IMR-90 (cell line): ENCODE measurements at regions not wholly inside any gene's neighbourhood (a gene's known extent, or its start where the extent isn't known, plus 50 kb on each side); places are given as distances from the start of the nearest gene placed in this dataset.

Experiments
- ATAC-seq: fragments of 200-7000 bp; cut with Tn5 transposase; 2 replicates; pipeline ENCODE4 v1.9.1; 2020; ENCODE audit warnings: low read depth, mild to moderate bottlenecking, moderate library complexity
- BruUV-seq: library from RNA; stranded (reverse); fragments of 400-500 nt; replicated peaks from 2 replicates; lab custom pipeline; 2021; lab: Mats Ljungman, UMichigan
- CTCF ChIA-PET: fragments of 300-600 bp; formaldehyde crosslinking; extraction: SDS; loops from one replicate; lab custom pipeline; 2021; ENCODE audit warnings: antibody characterized with exemption; lab: Yijun Ruan, JAX
- POLR2A ChIA-PET: fragments of 300-600 bp; sonication (Branson Sonifier 250); formaldehyde crosslinking; loops from one replicate; lab custom pipeline; 2022; ENCODE audit warnings: antibody characterized with exemption; ENCODE audit not compliant: unreplicated experiment; lab: Charles Lee
- DNase-seq: peaks from one replicate; pipeline ENCODE4 v3.0.0; 2013
- H2AFZ ChIP-seq: replicated peaks from 2 replicates; pipeline ENCODE3; 2013; ENCODE audit warnings: low read length, mild to moderate bottlenecking; ENCODE audit not compliant: poor library complexity
- H2AK5ac ChIP-seq: 2 replicates; pipeline ENCODE4 v1.6.1; 2013; ENCODE audit warnings: low read depth, low read length, inconsistent platforms
- H2AK9ac ChIP-seq: replicated peaks from 2 replicates; pipeline ENCODE3; 2013; ENCODE audit warnings: mild to moderate bottlenecking, low read depth, low read length, moderate library complexity; ENCODE audit not compliant: poor library complexity
- H2BK120ac ChIP-seq: 2 replicates; pipeline ENCODE4 v1.6.1; 2013; ENCODE audit warnings: low read depth, low read length, inconsistent platforms
- H2BK15ac ChIP-seq: 3 replicates; pipeline ENCODE4 v1.6.1; 2013; ENCODE audit warnings: low read depth, low read length, inconsistent platforms
- H2BK20ac ChIP-seq: 2 replicates; pipeline ENCODE4 v1.6.1; 2013; ENCODE audit warnings: low read depth, mild to moderate bottlenecking, inconsistent platforms, low read length, moderate library complexity
- H2BK5ac ChIP-seq: 2 replicates; pipeline ENCODE4 v1.6.1; 2013; ENCODE audit warnings: mild to moderate bottlenecking, low read depth, low read length, inconsistent platforms; ENCODE audit not compliant: poor library complexity, severe bottlenecking
- H3K14ac ChIP-seq: replicated peaks from 2 replicates; pipeline ENCODE4 v1.6.1; 2013; ENCODE audit warnings: low read depth, low read length, inconsistent platforms
- H3K18ac ChIP-seq: 2 replicates; pipeline ENCODE4 v1.6.1; 2013; ENCODE audit warnings: low read depth, low read length, control low read depth
- H3K23ac ChIP-seq: 2 replicates; pipeline ENCODE4 v1.6.1; 2013; ENCODE audit warnings: low read depth, low read length, inconsistent platforms
- H3K27ac ChIP-seq: 2 replicates; pipeline ENCODE4 v1.5.1; 2013; ENCODE audit warnings: mild to moderate bottlenecking, control low read depth, low read length; ENCODE audit not compliant: insufficient read depth
- H3K27me3 ChIP-seq: 2 replicates; pipeline ENCODE4 v1.6.1; 2013; ENCODE audit warnings: low read length; ENCODE audit not compliant: control insufficient read depth, insufficient read depth
- H3K36me3 ChIP-seq: 2 replicates; pipeline ENCODE4 v1.6.1; 2013; ENCODE audit warnings: low read length, mixed read lengths; ENCODE audit not compliant: control insufficient read depth, insufficient read depth
- H3K4ac ChIP-seq: 2 replicates; pipeline ENCODE4 v1.6.1; 2013; ENCODE audit warnings: low read depth, low read length, inconsistent platforms
- H3K4me1 ChIP-seq: 2 replicates; pipeline ENCODE4 v1.6.1; 2013; ENCODE audit warnings: low read length, mixed read lengths; ENCODE audit not compliant: control insufficient read depth, insufficient read depth
- H3K4me2 ChIP-seq: 2 replicates; pipeline ENCODE4 v1.6.1; 2013; ENCODE audit warnings: low read depth, mild to moderate bottlenecking, control low read depth, low read length, moderate library complexity
- H3K4me3 ChIP-seq: 2 replicates; pipeline ENCODE4 v1.5.1; 2013; ENCODE audit warnings: low read depth, mild to moderate bottlenecking, control low read depth, low read length, moderate library complexity; ENCODE audit not compliant: insufficient read depth
- H3K56ac ChIP-seq: 2 replicates; pipeline ENCODE4 v1.6.1; 2013; ENCODE audit warnings: low read length, inconsistent platforms; ENCODE audit not compliant: insufficient read depth; ENCODE audit errors: extremely low read depth
- H3K79me1 ChIP-seq, 2 experiments: 2 replicates each; pipeline ENCODE4 v1.6.1; 2013; ENCODE audit warnings: low read length in 2 of 2, inconsistent platforms in 1 of 2, low read depth in 1 of 2
- H3K9ac ChIP-seq: 2 replicates; pipeline ENCODE4 v1.6.1; 2013; ENCODE audit warnings: low read depth, low read length, control low read depth
- H3K9me1 ChIP-seq: 2 replicates; pipeline ENCODE4 v1.6.1; 2013; ENCODE audit warnings: low read length, inconsistent platforms; ENCODE audit not compliant: insufficient read depth
- H3K9me3 ChIP-seq: 2 replicates; pipeline ENCODE4 v1.6.1; 2013; ENCODE audit warnings: low read length; ENCODE audit not compliant: control insufficient read depth, insufficient read depth
- H4K20me1 ChIP-seq: 2 replicates; pipeline ENCODE4 v1.6.1; 2013; ENCODE audit warnings: low read length, inconsistent platforms; ENCODE audit not compliant: insufficient read depth
- H4K5ac ChIP-seq: 2 replicates; pipeline ENCODE4 v1.6.1; 2013; ENCODE audit warnings: mild to moderate bottlenecking, low read depth, low read length, control low read depth
- H4K8ac ChIP-seq, 2 experiments: 2 replicates each; pipeline ENCODE4 v1.6.1; 2013; ENCODE audit warnings: low read depth in 2 of 2, low read length in 2 of 2, control low read depth in 1 of 2, inconsistent platforms in 1 of 2
- H4K91ac ChIP-seq: 2 replicates; pipeline ENCODE4 v1.6.1; 2013; ENCODE audit warnings: low read depth, low read length, inconsistent platforms; ENCODE audit not compliant: insufficient read depth
- BHLHE40 ChIP-seq: fragments of 150-350 bp; IDR thresholded peaks from 2 replicates; pipeline ENCODE4 v1.6.1; 2016; ENCODE audit warnings: mild to moderate bottlenecking, low read depth, low read length
- CEBPB ChIP-seq: IDR thresholded peaks from 2 replicates; pipeline ENCODE4 v1.6.1; 2012; ENCODE audit warnings: low read depth, low read length, improper control_type of control experiment
- CHD1 ChIP-seq: IDR thresholded peaks from 2 replicates; pipeline ENCODE4 v1.6.1; 2012; ENCODE audit warnings: low read depth, low read length, improper control_type of control experiment
- FOS ChIP-seq: fragments of 150-350 bp; IDR thresholded peaks from 2 replicates; pipeline ENCODE4 v1.6.1; 2016; ENCODE audit warnings: low read depth, low read length
- MAFK ChIP-seq: IDR thresholded peaks from 2 replicates; pipeline ENCODE4 v1.6.1; 2012; ENCODE audit warnings: low read depth, low read length, improper control_type of control experiment
- MAZ ChIP-seq: IDR thresholded peaks from 2 replicates; pipeline ENCODE4 v1.6.1; 2012; ENCODE audit warnings: low read depth, mild to moderate bottlenecking, low read length, improper control_type of control experiment, moderate library complexity, borderline replicate concordance
- MXI1 ChIP-seq: IDR thresholded peaks from 2 replicates; pipeline ENCODE4 v1.6.1; 2012; ENCODE audit warnings: low read depth, mild to moderate bottlenecking, low read length, moderate library complexity, borderline replicate concordance
- NFE2L2 ChIP-seq: fragments of 150-350 bp; IDR thresholded peaks from 2 replicates; pipeline ENCODE4 v1.6.1; 2016; ENCODE audit warnings: low read depth, mild to moderate bottlenecking, low read length
- POLR2A ChIP-seq: IDR thresholded peaks from 2 replicates; pipeline ENCODE4 v1.6.1; 2012; ENCODE audit warnings: mild to moderate bottlenecking, low read depth, low read length
- RAD21 ChIP-seq: IDR thresholded peaks from 2 replicates; pipeline ENCODE4 v1.6.1; 2012; ENCODE audit warnings: low read length, improper control_type of control experiment
- RCOR1 ChIP-seq: IDR thresholded peaks from 2 replicates; pipeline ENCODE4 v1.6.1; 2012; ENCODE audit warnings: mild to moderate bottlenecking, low read length, improper control_type of control experiment; ENCODE audit not compliant: insufficient replicate concordance
- RFX5 ChIP-seq: IDR thresholded peaks from 2 replicates; pipeline ENCODE4 v1.8.0; 2012; ENCODE audit warnings: low read depth, mild to moderate bottlenecking, low read length, moderate library complexity
- SMC3 ChIP-seq: fragments of 150-350 bp; IDR thresholded peaks from 2 replicates; pipeline ENCODE4 v1.6.1; 2016; ENCODE audit warnings: low read depth, mild to moderate bottlenecking, antibody characterized with exemption, low read length, moderate library complexity
- WGBS, 2 experiments: methylation state at CpG; one replicate each; pipeline versions ENCODE4 v1.1.5 to v1.1.7; 2013; ENCODE audit warnings: missing lambda C conversion rate in 2 of 2; ENCODE audit not compliant: insufficient read length in 1 of 2; ENCODE audit errors: extremely low coverage in 2 of 2; 5-methylcytosine and 5-hydroxymethylcytosine counted together
- dilution Hi-C: fragments of 300-500 bp; cut with HindIII; formaldehyde crosslinking; loops from one replicate; pipeline ENCODE4 v1.14.3; 2018; ENCODE audit warnings: low sequenced_read_pairs; ENCODE audit not compliant: unreplicated experiment
- in situ Hi-C: fragments of 300-500 bp; cut with MboI; formaldehyde crosslinking; loops from 3 replicates; pipeline ENCODE4 v1.14.3; 2019; ENCODE audit warnings: low sequenced_read_pairs, inconsistent platforms, mixed read lengths
- intact Hi-C: fragments of 100-400 bp; cut with micrococcal nuclease; formaldehyde crosslinking; loops from 2 replicates; pipeline ENCODE4 v1.10.0; 2022
- TF ChIP-seq, protein P1 (sequence below): conservative IDR thresholded peaks from 2 replicates; pipeline ENCODE4 v1.5.1; 2012; ENCODE audit warnings: mild to moderate bottlenecking, low read depth, low read length, improper control_type of control experiment
- TF ChIP-seq, protein P2 (sequence below): fragments of 150-350 bp; IDR thresholded peaks from 2 replicates; pipeline ENCODE4 v1.6.1; 2016; ENCODE audit warnings: low read depth, mild to moderate bottlenecking, low read length, moderate library complexity, borderline replicate concordance
- TF ChIP-seq, protein P3 (sequence below): fragments of 150-350 bp; IDR thresholded peaks from 2 replicates; pipeline ENCODE4 v1.6.1; 2017; ENCODE audit warnings: mild to moderate bottlenecking, antibody characterized with exemption, low read length, low read depth

DNA sequence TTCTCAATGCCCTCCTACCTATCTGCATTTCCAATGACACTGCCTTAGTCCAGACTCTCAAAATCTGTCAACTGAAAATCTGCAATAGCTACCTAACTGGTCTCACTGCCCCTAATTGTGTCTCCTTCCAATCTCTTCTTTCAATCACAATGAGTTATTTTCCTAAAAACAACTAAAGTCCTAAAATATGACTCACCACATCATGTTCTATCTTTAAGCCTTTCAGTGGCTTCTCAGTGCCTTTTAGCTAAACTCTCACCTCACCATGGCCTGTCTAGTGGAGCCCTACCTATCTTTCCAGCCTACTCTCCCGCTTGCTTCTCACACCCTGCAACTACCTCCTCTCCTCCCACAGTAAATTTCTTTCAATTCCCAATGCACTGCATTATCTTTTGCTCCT is 220.9 kb upstream of the PKDCC start:
- CTCF ChIA-PET = no interaction called here

More for the DNA sequence above, 220.9 kb upstream of the PKDCC start:
- Histone ChIP-seq H2BK15ac (no peak overlapping the region), H3K23ac (no peak overlapping the region), H3K4ac (no peak overlapping the region), H3K4me3 (no peak overlapping the region), H3K36me3 (no peaks in the 10 kb centered on the region), H3K79me1 (no peaks in the 10 kb centered on the region), H2AK5ac (no peak overlapping the region), H3K9me1 (no peaks in the 10 kb centered on the region), H3K9me3 (no peaks in the 10 kb centered on the region), H2BK5ac (no peak overlapping the region), H3K27ac (no peak overlapping the region), H2BK20ac (no peak overlapping the region), H4K91ac (no peak overlapping the region), H4K8ac (no peak overlapping the region), H4K5ac (no peak overlapping the region), H3K9ac (no peak overlapping the region), H4K20me1 (no peaks in the 10 kb centered on the region), H2BK120ac (no peak overlapping the region), H3K27me3 (peaks cover 10% of the 10 kb centered on the region), H3K56ac (no peak overlapping the region), H3K4me2 (no peak overlapping the region), H3K4me1 (no peaks in the 10 kb centered on the region), H2AFZ (no peak overlapping the region), H2AK9ac (no peak overlapping the region), H3K18ac (no peak overlapping the region), H3K14ac (no peak overlapping the region)
- POLR2A ChIA-PET = no interaction called here
- in situ Hi-C loops = no loop called here
- dilution Hi-C loops = no loop called here
- TF ChIP-seq, protein P1, sequence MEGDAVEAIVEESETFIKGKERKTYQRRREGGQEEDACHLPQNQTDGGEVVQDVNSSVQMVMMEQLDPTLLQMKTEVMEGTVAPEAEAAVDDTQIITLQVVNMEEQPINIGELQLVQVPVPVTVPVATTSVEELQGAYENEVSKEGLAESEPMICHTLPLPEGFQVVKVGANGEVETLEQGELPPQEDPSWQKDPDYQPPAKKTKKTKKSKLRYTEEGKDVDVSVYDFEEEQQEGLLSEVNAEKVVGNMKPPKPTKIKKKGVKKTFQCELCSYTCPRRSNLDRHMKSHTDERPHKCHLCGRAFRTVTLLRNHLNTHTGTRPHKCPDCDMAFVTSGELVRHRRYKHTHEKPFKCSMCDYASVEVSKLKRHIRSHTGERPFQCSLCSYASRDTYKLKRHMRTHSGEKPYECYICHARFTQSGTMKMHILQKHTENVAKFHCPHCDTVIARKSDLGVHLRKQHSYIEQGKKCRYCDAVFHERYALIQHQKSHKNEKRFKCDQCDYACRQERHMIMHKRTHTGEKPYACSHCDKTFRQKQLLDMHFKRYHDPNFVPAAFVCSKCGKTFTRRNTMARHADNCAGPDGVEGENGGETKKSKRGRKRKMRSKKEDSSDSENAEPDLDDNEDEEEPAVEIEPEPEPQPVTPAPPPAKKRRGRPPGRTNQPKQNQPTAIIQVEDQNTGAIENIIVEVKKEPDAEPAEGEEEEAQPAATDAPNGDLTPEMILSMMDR = no peak
- TF ChIP-seq MAFK (no peak), CHD1 (no peak), POLR2A (no peak), CEBPB (no peak), MAZ (no peak), NFE2L2 (no peak), MXI1 (no peak), FOS (no peak), RAD21 (no peak), RFX5 (no peak), SMC3 (no peak), RCOR1 (no peak), BHLHE40 (no peak)
- TF ChIP-seq, protein P2, sequence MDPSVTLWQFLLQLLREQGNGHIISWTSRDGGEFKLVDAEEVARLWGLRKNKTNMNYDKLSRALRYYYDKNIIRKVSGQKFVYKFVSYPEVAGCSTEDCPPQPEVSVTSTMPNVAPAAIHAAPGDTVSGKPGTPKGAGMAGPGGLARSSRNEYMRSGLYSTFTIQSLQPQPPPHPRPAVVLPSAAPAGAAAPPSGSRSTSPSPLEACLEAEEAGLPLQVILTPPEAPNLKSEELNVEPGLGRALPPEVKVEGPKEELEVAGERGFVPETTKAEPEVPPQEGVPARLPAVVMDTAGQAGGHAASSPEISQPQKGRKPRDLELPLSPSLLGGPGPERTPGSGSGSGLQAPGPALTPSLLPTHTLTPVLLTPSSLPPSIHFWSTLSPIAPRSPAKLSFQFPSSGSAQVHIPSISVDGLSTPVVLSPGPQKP = no peak
- TF ChIP-seq, protein P3, sequence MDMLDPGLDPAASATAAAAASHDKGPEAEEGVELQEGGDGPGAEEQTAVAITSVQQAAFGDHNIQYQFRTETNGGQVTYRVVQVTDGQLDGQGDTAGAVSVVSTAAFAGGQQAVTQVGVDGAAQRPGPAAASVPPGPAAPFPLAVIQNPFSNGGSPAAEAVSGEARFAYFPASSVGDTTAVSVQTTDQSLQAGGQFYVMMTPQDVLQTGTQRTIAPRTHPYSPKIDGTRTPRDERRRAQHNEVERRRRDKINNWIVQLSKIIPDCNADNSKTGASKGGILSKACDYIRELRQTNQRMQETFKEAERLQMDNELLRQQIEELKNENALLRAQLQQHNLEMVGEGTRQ = no peak
- intact Hi-C loops = no loop called here
- WGBS, 2 experiments = 33% methylated on average over 1 of the region's 1 CpG; no CpG with 5 or more reads in 1 of the 2 experiments
- ATAC-seq (no peak), DNase-seq (no peak)
- BruUV-seq = no TSS peak
